ENCODE measurements at regions not wholly inside any gene's neighbourhood (a gene's known extent, or its start where the extent isn't known, plus 50 kb on each side); places are given as distances from the start of the nearest gene placed in this dataset.

GRCh38 chr20:23165307-23165750, 79.2 kb upstream of the CD93 start:
- no peak for DNase-seq

GRCh38 chr20:23164176-23164601, 78.1 kb upstream of the CD93 start:
- WGBS, 2 donors = 49 to 53% methylated on average over 13 of the region's 13 CpGs
- no peak for FAIRE-seq
- no peak for DNase-seq
- Histone ChIP-seq H3K4me3 (no peak overlapping the region), H3K9me3 (no peaks in the 10 kb centered on the region), H3K27me3 (no peaks in the 10 kb centered on the region), H3K27ac (no peak overlapping the region), H3K36me3 (no peaks in the 10 kb centered on the region), H3K4me1 (no peaks in the 10 kb centered on the region)
- no peak for TF ChIP-seq CTCF (IDR thresholded peaks at IDR 0.05)
- intact Hi-C loops (cut with DNase I) = no loop called here
- peak in 2 of 4 donors; percentile 59 to 66 for ATAC-seq

More at GRCh38 chr20:23165307-23165750, 79.2 kb upstream of the CD93 start:
- H3K4me1 ChIP-seq = no peaks in the 10 kb centered on the region
- FAIRE-seq (no peak), ATAC-seq (no peak)
- 64 to 76% methylated on average over 12 of the region's 12 CpGs for WGBS, 2 donors
- no peaks in the 10 kb centered on the region for H3K9me3 ChIP-seq
- H3K27ac ChIP-seq = no peak overlapping the region
- no peaks in the 10 kb centered on the region for H3K27me3 ChIP-seq
- no peaks in the 10 kb centered on the region for H3K36me3 ChIP-seq
- H3K4me3 ChIP-seq = no peak overlapping the region
- intact Hi-C loops (cut with DNase I) = no loop called here
- TF ChIP-seq CTCF (IDR thresholded peaks at IDR 0.05) = no peak

GRCh38 chr20:23163562-23163961, 77.4 kb upstream of the CD93 start:
- intact Hi-C loops (cut with DNase I) = no loop called here
- Histone ChIP-seq H3K36me3 (no peaks in the 10 kb centered on the region), H3K27ac (no peak overlapping the region), H3K4me1 (no peaks in the 10 kb centered on the region), H3K9me3 (no peaks in the 10 kb centered on the region), H3K4me3 (no peak overlapping the region), H3K27me3 (no peaks in the 10 kb centered on the region)
- no peak for ATAC-seq
- 83 to 90% methylated on average over 6 of the region's 6 CpGs for WGBS, 2 donors
- no peak for DNase-seq
- FAIRE-seq = no peak
- TF ChIP-seq CTCF (IDR thresholded peaks at IDR 0.05) = no peak

- DNase-seq = no peak
Observed at GRCh38 chr20:23162887-23163286, 76.8 kb upstream of the CD93 start.

More at GRCh38 chr20:23162887-23163286, 76.8 kb upstream of the CD93 start:
- ATAC-seq (peak in 1 of 4 donors; percentile 17), FAIRE-seq (no peak)
- Histone ChIP-seq H3K27ac (no peak overlapping the region), H3K27me3 (no peaks in the 10 kb centered on the region), H3K9me3 (no peaks in the 10 kb centered on the region), H3K4me1 (no peaks in the 10 kb centered on the region), H3K4me3 (no peak overlapping the region), H3K36me3 (no peaks in the 10 kb centered on the region)
- intact Hi-C loops (cut with DNase I) = no loop called here
- TF ChIP-seq CTCF (IDR thresholded peaks at IDR 0.05) = no peak
- WGBS, 2 donors = 83 to 92% methylated on average over 5 of the region's 5 CpGs

Data from pancreas (tissue), 10 donors.